ENCODE measurements at regions not wholly inside any gene's neighbourhood (a gene's known extent, or its start where the extent isn't known, plus 50 kb on each side); places are given as distances from the start of the nearest gene placed in this dataset.

GRCh38 chr21:24112020-24112419 lies 1495.3 kb downstream of the MRPL39 start:
- TF ChIP-seq CTCF (IDR thresholded peaks at IDR 0.05) (no peak), POLR2A (IDR thresholded peaks at IDR 0.05) (no peak), EP300 (IDR thresholded peaks at IDR 0.05) (no peak)
